ENCODE measurements at regions not wholly inside any gene's neighbourhood (a gene's known extent, or its start where the extent isn't known, plus 50 kb on each side); places are given as distances from the start of the nearest gene placed in this dataset.

GRCh38 chrX:125826774-125827451, 339.2 kb downstream of the DCAF12L2 start:
- no peak for DNase-seq

GRCh38 chrX:125846271-125846670, 319.8 kb downstream of the DCAF12L2 start:
- DNase-seq = no peak

GRCh38 chrX:125850693-125851092, 315.4 kb downstream of the DCAF12L2 start:
- DNase-seq = no peak

GRCh38 chrX:125883169-125883568, 282.9 kb downstream of the DCAF12L2 start:
- no peak for DNase-seq

- no peak for DNase-seq
Measured at GRCh38 chrX:125894947-125895346, 271.1 kb downstream of the DCAF12L2 start.

GRCh38 chrX:125895518-125895917, 270.6 kb downstream of the DCAF12L2 start:
- DNase-seq = no peak

- DNase-seq = no peak
Measured at GRCh38 chrX:125926295-125926694, 239.8 kb downstream of the DCAF12L2 start.

GRCh38 chrX:125940985-125941384, 225.1 kb downstream of the DCAF12L2 start:
- DNase-seq = no peak

- DNase-seq = peak; percentile 46
Measured at GRCh38 chrX:125947501-125947900, 218.6 kb downstream of the DCAF12L2 start.

- no peak for DNase-seq
Measured at GRCh38 chrX:125952973-125953372, 213.1 kb downstream of the DCAF12L2 start.

- no peak for DNase-seq
Measured at GRCh38 chrX:125953814-125954213, 212.3 kb downstream of the DCAF12L2 start.

GRCh38 chrX:125954236-125954635, 211.9 kb downstream of the DCAF12L2 start:
- DNase-seq = no peak

GRCh38 chrX:125977851-125978250, 188.2 kb downstream of the DCAF12L2 start:
- DNase-seq = no peak

- DNase-seq = peak; percentile 15
Measured at GRCh38 chrX:125998432-125998831, 167.7 kb downstream of the DCAF12L2 start.

- DNase-seq = no peak
Measured at GRCh38 chrX:126027229-126027628, 138.9 kb downstream of the DCAF12L2 start.

GRCh38 chrX:126030021-126030420, 136.1 kb downstream of the DCAF12L2 start:
- DNase-seq = no peak

GRCh38 chrX:126063984-126064383, 102.1 kb downstream of the DCAF12L2 start:
- DNase-seq = no peak

- DNase-seq = no peak
Measured at GRCh38 chrX:126064901-126065541, 101.1 kb downstream of the DCAF12L2 start.

- no peak for DNase-seq
Measured at GRCh38 chrX:126065901-126066660, 100.0 kb downstream of the DCAF12L2 start.

Data from dermis blood vessel endothelial cell (primary cell).